ENCODE measurements at regions not wholly inside any gene's neighbourhood (a gene's known extent, or its start where the extent isn't known, plus 50 kb on each side); places are given as distances from the start of the nearest gene placed in this dataset.
"Not testable (repeated sequence)": the region's sequence is repeated elsewhere in the genome, so short reads cannot be mapped to it uniquely, and the experiment has no call there.

GRCh38 chr18:8992500-8992899 lies 110.0 kb upstream of the NDUFV2 start:
- not testable (repeated sequence) for DNase-seq

GRCh38 chr18:8994603-8995002 lies 107.9 kb upstream of the NDUFV2 start:
- DNase-seq: no peak

- no peak for DNase-seq
Observed at GRCh38 chr18:8995096-8995495, 107.4 kb upstream of the NDUFV2 start.

GRCh38 chr18:8996771-8997432 lies 105.6 kb upstream of the NDUFV2 start:
- DNase-seq: no peak

- DNase-seq: no peak
Observed at GRCh38 chr18:8997634-8998033, 104.9 kb upstream of the NDUFV2 start.

GRCh38 chr18:8998481-8999217 lies 103.8 kb upstream of the NDUFV2 start:
- no peak for DNase-seq

- DNase-seq: no peak
Observed at GRCh38 chr18:8999872-9000271, 102.6 kb upstream of the NDUFV2 start.

GRCh38 chr18:9000733-9001132 lies 101.8 kb upstream of the NDUFV2 start:
- DNase-seq: no peak

GRCh38 chr18:9001209-9001608 lies 101.3 kb upstream of the NDUFV2 start:
- DNase-seq: no peak

GRCh38 chr18:9003406-9004100 lies 98.9 kb upstream of the NDUFV2 start:
- DNase-seq: no peak

- DNase-seq: not testable (repeated sequence)
Observed at GRCh38 chr18:9004308-9004707, 98.2 kb upstream of the NDUFV2 start.

- DNase-seq: not testable (repeated sequence)
Observed at GRCh38 chr18:9007700-9008099, 94.8 kb upstream of the NDUFV2 start.

- no peak for DNase-seq
Observed at GRCh38 chr18:9008200-9008708, 94.2 kb upstream of the NDUFV2 start.

- DNase-seq: no peak
Observed at GRCh38 chr18:9008709-9009635, 93.5 kb upstream of the NDUFV2 start.

- no peak for DNase-seq
Observed at GRCh38 chr18:9009703-9010488, 92.6 kb upstream of the NDUFV2 start.

- no peak for DNase-seq
Observed at GRCh38 chr18:9011431-9011830, 91.1 kb upstream of the NDUFV2 start.

- DNase-seq: no peak
Observed at GRCh38 chr18:9013926-9014373, 88.5 kb upstream of the NDUFV2 start.

GRCh38 chr18:9015689-9016088 lies 86.8 kb upstream of the NDUFV2 start:
- no peak for DNase-seq

GRCh38 chr18:9016633-9017166 lies 85.8 kb upstream of the NDUFV2 start:
- DNase-seq: no peak

- no peak for DNase-seq
Observed at GRCh38 chr18:9017167-9017904, 85.2 kb upstream of the NDUFV2 start.
